RWPE1 (cell line): ENCODE measurements at regions not wholly inside any gene's neighbourhood (a gene's known extent, or its start where the extent isn't known, plus 50 kb on each side); places are given as distances from the start of the nearest gene placed in this dataset.
"Not testable (repeated sequence)": the region's sequence is repeated elsewhere in the genome, so short reads cannot be mapped to it uniquely, and the experiment has no call there.

ENCODE experiments used
- CTCF ChIA-PET: fragments of 350-600 bp; sonication (Branson Sonifier 250); formaldehyde crosslinking; extraction: SDS; loops from one replicate; lab custom pipeline; 2021; lab: Yijun Ruan, JAX
- POLR2A ChIA-PET: fragments of 400-600 bp; formaldehyde crosslinking; extraction: SDS; loops from one replicate; lab custom pipeline; 2020; ENCODE audit warnings: antibody characterized with exemption; ENCODE audit not compliant: low non-redundant PET; lab: Yijun Ruan, JAX
- DNase-seq: peaks from one replicate; pipeline ENCODE4 v3.0.0; 2012; ENCODE audit warnings: low spot score
- H3K27ac ChIP-seq: fragments of 450-650 bp; 2 replicates; pipeline ENCODE4 v1.5.1; 2017
- TF ChIP-seq, protein P1 (sequence below): fragments of 450-650 bp; conservative IDR thresholded peaks from 2 replicates; pipeline ENCODE4 v1.5.1; 2017; ENCODE audit warnings: low read depth, mild to moderate bottlenecking

DNA sequence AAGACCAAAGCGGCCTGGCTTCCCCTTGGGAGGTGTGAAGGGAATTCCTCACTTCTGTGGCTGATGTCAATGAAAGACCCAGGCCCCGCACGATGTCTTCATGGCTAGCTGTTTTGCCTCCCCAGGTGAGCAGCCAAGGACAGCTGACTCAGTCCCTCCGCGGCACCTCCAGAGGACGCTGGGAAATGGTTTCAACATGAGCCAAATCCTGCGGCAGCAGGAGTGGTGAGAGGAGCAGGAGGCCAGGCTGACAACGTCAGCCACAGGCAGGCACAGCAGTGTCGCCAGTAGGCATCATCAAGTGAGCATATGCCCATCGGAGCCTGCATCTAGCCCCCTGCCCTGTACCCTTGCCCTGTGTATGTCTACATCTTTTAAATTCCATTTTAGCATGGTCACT is 156.4 kb upstream of the RAB6C start:
- DNase-seq, result no peak
- POLR2A ChIA-PET, result no interaction called here
- TF ChIP-seq, protein P1, sequence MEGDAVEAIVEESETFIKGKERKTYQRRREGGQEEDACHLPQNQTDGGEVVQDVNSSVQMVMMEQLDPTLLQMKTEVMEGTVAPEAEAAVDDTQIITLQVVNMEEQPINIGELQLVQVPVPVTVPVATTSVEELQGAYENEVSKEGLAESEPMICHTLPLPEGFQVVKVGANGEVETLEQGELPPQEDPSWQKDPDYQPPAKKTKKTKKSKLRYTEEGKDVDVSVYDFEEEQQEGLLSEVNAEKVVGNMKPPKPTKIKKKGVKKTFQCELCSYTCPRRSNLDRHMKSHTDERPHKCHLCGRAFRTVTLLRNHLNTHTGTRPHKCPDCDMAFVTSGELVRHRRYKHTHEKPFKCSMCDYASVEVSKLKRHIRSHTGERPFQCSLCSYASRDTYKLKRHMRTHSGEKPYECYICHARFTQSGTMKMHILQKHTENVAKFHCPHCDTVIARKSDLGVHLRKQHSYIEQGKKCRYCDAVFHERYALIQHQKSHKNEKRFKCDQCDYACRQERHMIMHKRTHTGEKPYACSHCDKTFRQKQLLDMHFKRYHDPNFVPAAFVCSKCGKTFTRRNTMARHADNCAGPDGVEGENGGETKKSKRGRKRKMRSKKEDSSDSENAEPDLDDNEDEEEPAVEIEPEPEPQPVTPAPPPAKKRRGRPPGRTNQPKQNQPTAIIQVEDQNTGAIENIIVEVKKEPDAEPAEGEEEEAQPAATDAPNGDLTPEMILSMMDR, result no peak
- no peak overlapping the region for H3K27ac ChIP-seq
- CTCF ChIA-PET, result no interaction called here

DNA sequence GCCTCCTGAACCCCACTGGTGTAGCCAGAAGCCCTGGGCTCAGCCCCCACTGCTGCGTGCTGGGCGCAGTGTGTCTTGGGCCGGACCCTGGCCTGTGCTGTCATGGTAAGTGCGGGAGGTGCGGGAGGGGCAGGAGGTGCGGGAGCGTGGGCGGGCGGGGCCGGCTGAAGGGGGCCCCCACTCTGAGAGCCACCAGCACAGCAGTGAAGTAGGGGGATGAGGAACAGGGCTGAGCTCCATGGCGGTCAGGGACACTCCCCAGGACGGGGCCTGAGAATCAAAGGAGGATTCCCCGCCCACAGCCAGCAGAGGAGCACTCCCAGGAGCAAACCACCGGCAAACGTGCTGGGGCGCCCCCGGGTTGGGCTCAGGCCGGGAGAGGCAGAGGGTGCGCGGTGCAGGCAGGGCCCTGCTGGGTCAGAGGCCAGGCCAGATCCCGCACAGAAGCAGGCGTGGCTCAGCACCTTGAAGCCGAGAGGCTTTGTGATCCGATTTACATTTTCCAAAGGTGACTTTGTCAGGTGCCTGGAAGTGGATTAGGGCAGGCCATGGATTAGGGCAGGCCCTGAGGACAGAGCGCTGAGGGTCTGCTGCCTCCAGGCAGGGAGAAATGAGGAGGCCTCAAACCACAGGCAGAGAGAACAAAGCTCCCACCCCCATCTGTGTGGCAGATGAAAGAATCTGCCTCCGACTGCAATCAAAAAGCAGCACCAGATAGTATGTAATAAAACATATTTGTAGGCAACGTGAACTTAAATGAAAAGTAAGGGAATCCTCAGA is 152.0 kb upstream of the RAB6C start:
- ChIA-PET CTCF (interaction anchor here (0.5 kb wide), 1 partner anchor 556 kb away, joined by 4 read pairs; no protein-coding TSS in a partner anchor), POLR2A (no interaction called here)
- DNase-seq, result no peak
- TF ChIP-seq, protein P1, result no peak
- no peak overlapping the region for H3K27ac ChIP-seq

DNA sequence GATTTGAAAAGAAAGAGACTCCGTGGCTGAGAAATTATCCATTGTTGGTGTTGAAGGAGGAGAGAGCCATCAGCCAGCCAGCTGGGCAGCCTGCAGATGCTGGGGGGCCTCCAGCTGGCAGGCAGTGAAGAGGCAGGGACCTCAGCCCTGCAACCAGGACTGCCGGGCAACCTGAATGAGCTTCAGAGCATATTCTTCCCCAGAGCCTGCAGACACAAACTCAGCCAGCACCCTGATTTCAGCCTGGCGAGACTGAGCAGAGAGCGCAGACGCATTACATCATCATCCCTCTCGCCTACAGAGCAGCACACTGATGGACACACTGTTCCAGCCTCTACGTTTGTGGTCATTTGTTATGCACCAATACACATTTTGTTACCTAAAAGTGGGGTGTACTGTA is 150.7 kb upstream of the RAB6C start:
- no peak overlapping the region for H3K27ac ChIP-seq
- ChIA-PET POLR2A (no interaction called here), CTCF (no interaction called here)
- TF ChIP-seq, protein P1, result no peak
- no peak for DNase-seq

DNA sequence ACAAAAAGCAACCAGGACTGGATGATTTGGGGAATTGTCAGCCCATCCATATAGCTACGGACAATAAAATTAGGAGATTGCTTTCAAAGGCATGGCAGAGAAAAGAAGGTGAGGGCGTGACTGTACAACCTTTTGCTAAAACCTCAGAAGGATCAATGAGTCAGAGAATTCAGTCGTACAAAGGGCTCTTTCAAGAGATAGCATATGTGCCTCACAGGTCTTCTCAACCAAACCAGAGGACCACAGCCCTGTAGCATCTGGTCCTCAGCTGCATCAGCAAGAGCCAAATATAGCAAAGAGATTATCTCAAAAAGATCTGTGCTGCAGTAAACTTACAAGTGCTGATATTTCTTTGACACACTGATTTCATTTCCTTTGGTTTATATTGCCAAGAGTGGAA is 149.9 kb upstream of the RAB6C start:
- no peak for DNase-seq
- ChIA-PET POLR2A (no interaction called here), CTCF (no interaction called here)
- no peak overlapping the region for H3K27ac ChIP-seq
- TF ChIP-seq, protein P1, result no peak

DNA sequence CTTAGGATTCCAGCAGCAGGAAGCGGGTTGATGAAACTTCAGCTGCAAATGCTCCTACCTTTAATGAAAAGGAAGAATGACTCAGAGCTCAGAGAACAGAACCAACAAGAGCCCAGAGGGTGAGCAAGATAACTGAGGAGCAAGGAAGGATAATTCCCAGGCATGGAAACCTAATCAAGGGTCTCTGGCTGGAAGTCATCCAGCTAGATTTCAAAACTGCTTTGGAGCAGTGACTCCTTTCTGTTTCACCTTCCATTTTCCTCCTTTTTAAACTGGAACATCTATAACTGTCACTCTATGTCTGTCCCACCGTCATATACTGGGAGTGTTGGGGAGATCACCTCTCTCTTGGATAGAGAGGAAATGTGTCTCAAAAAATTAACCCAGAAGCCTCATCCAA is 148.4 kb upstream of the RAB6C start:
- no peak overlapping the region for H3K27ac ChIP-seq
- no peak for DNase-seq
- TF ChIP-seq, protein P1, result no peak
- ChIA-PET CTCF (no interaction called here), POLR2A (no interaction called here)

DNA sequence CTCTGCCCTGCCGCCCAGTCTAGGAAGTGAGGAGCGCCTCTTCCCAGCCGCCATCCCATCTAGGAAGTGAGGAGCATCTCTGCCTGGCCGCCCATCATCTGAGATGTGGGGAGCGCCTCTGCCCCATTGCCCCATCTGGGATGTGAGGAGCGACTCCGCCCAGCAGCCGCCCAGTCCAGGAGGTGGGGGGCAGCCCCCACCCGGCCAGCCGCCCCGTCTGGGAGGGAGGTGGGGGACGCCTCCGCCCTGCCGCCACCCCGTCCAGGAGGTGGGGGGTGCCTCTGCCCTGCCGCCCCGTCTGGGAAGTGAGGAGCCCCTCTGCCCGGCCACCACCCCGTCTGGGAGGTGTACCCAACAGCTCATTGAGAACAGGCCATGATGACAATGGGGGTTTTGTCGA is 146.0 kb upstream of the RAB6C start:
- CTCF ChIA-PET, POLR2A ChIA-PET: not testable (repeated sequence)

DNA sequence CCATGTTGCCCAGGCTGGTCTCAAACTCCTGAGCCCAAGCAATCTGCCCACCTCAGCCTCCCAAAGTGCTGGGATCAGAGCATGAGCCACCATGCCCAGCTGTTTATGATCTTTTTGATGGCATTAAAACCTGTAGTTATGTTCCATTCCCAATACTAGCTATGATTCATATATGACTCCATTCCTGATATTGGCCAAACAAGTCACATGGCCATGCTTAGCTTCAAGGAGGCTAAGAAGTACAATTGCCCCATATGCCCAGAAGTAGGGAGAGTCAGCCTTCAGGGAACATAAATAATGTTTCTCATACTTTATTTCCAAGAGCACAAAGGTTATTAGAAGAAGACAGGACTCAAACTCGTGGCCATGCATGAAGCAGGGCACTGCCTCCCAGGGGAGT is 132.4 kb upstream of the RAB6C start:
- ChIA-PET POLR2A (no interaction called here), CTCF (interaction anchor here (0.5 to 1.1 kb wide), 2 partner anchors 104 to 450 kb away, joined by 4 to 5 read pairs; no protein-coding TSS in a partner anchor)
- no peak overlapping the region for H3K27ac ChIP-seq
- no peak for DNase-seq
- TF ChIP-seq, protein P1, result no peak

More for the DNA sequence above, 146.0 kb upstream of the RAB6C start:
- not testable (repeated sequence) for DNase-seq, H3K27ac ChIP-seq
